ENCODE measurements at regions not wholly inside any gene's neighbourhood (a gene's known extent, or its start where the extent isn't known, plus 50 kb on each side); places are given as distances from the start of the nearest gene placed in this dataset.

DNA sequence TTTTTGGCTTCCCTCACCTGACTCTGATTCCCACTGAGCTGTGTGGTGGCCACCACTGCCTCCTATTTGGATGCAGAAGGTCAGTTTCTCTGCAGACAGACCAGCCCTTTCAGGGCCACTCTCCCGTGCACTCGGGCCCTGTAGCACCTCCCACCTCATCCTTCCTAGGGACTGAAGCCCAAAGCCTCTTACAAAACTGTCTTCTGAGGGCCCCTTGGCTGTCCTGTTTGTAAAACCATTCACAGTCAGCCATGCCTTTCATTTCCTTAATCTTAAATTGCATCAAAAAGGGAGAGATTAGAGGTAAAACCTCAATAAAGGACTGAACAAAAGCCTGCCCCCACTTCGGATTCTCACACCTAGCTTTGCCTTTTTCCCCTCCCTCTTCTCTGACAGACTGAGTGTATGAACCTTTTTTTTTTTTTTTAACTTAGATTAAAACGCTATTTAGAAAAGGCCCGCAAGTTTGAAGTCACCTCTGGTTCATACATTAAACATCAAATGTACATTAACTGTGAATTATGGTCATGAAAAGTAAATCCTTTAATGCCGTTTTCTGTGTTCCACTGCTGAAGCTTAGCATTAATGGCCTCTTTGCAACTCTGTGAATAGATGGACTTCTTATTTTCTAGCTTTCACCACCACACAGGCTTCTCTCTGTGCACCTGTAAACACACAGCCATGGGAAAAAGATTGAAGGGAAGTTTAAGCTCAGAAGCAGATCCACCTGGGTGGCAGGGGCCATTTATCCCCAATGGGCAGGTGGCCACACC lies 247.2 kb upstream of the CADM1 start:
- no peaks in the 10 kb centered on the region for H3K4me1 Mint-ChIP-seq (ENCODE audit: unreplicated experiment)
- H3K27ac Mint-ChIP-seq (ENCODE audit: unreplicated experiment): no peak overlapping the region

GRCh38 chr11:115745610-115746512 lies 241.6 kb upstream of the CADM1 start:
- Mint-ChIP-seq H3K4me1 (ENCODE audit: unreplicated experiment) (peaks cover 4% of the 10 kb centered on the region), H3K4me3 (ENCODE audit: unreplicated experiment) (no peak overlapping the region), H3K9me3 (ENCODE audit: unreplicated experiment) (no peaks in the 10 kb centered on the region), H3K27ac (ENCODE audit: unreplicated experiment) (no peak overlapping the region), H3K27me3 (ENCODE audit: unreplicated experiment) (peaks cover 6% of the 10 kb centered on the region), H3K36me3 (ENCODE audit: low read depth, unreplicated experiment) (no peaks in the 10 kb centered on the region)
- no peak for DNase-seq (ENCODE audit: low spot score)
- no peak for TF ChIP-seq CTCF (IDR thresholded peaks at IDR 0.05; ENCODE audit: unreplicated experiment)

More for the DNA sequence above, 247.2 kb upstream of the CADM1 start:
- DNase-seq (ENCODE audit: low spot score): no peak
- H3K36me3 Mint-ChIP-seq (ENCODE audit: low read depth, unreplicated experiment): no peaks in the 10 kb centered on the region
- peaks cover 3% of the 10 kb centered on the region for H3K27me3 Mint-ChIP-seq (ENCODE audit: unreplicated experiment)
- no peak for TF ChIP-seq CTCF (IDR thresholded peaks at IDR 0.05; ENCODE audit: unreplicated experiment)
- H3K9me3 Mint-ChIP-seq (ENCODE audit: unreplicated experiment): no peaks in the 10 kb centered on the region
- no peak overlapping the region for H3K4me3 Mint-ChIP-seq (ENCODE audit: unreplicated experiment)

- peaks cover 8% of the 10 kb centered on the region for H3K4me1 Mint-ChIP-seq (ENCODE audit: unreplicated experiment)
- H3K9me3 Mint-ChIP-seq (ENCODE audit: unreplicated experiment): no peaks in the 10 kb centered on the region
- DNase-seq (ENCODE audit: low spot score): no peak
- TF ChIP-seq CTCF (IDR thresholded peaks at IDR 0.05; ENCODE audit: unreplicated experiment): no peak
- no peak overlapping the region for H3K27ac Mint-ChIP-seq (ENCODE audit: unreplicated experiment)
- no peaks in the 10 kb centered on the region for H3K36me3 Mint-ChIP-seq (ENCODE audit: low read depth, unreplicated experiment)
- H3K27me3 Mint-ChIP-seq (ENCODE audit: unreplicated experiment): peaks cover 3% of the 10 kb centered on the region
- no peak overlapping the region for H3K4me3 Mint-ChIP-seq (ENCODE audit: unreplicated experiment)
These were observed 240.9 kb upstream of the CADM1 start for GRCh38 chr11:115745066-115745465.

- Mint-ChIP-seq H3K27me3 (ENCODE audit: unreplicated experiment) (peaks cover 3% of the 10 kb centered on the region), H3K27ac (ENCODE audit: unreplicated experiment) (no peak overlapping the region), H3K4me3 (ENCODE audit: unreplicated experiment) (no peak overlapping the region), H3K36me3 (ENCODE audit: low read depth, unreplicated experiment) (no peaks in the 10 kb centered on the region), H3K9me3 (ENCODE audit: unreplicated experiment) (no peaks in the 10 kb centered on the region), H3K4me1 (ENCODE audit: unreplicated experiment) (peaks cover 20% of the 10 kb centered on the region)
- no peak for TF ChIP-seq CTCF (IDR thresholded peaks at IDR 0.05; ENCODE audit: unreplicated experiment)
- DNase-seq (ENCODE audit: low spot score): no peak
These were observed 239.5 kb upstream of the CADM1 start for GRCh38 chr11:115743719-115744118.

Data from endothelial cell (in vitro differentiated cells).